Bronchial epithelial cell (primary cell): ENCODE measurements at regions not wholly inside any gene's neighbourhood (a gene's known extent, or its start where the extent isn't known, plus 50 kb on each side); places are given as distances from the start of the nearest gene placed in this dataset.

ENCODE experiments used
- DNase-seq: peaks from one replicate; pipeline ENCODE4 v3.0.0-alpha.2; 2010; ENCODE audit warnings: low read depth
- FAIRE-seq: peaks from 2 replicates; lab custom pipeline; 2011; peaks lifted over from hg19 to GRCh38; lab: Jason Lieb, UNC
- H3K27me3 ChIP-seq: 2 replicates; pipeline ENCODE4 v1.5.1; 2011; ENCODE audit warnings: low read length; ENCODE audit not compliant: control insufficient read depth, insufficient read depth
- H3K36me3 ChIP-seq: 2 replicates; pipeline ENCODE4 v1.5.1; 2011; ENCODE audit warnings: low read length; ENCODE audit not compliant: control insufficient read depth, insufficient read depth
- H3K4me3 ChIP-seq: 2 replicates; pipeline ENCODE4 v1.5.1; 2011; ENCODE audit warnings: mild to moderate bottlenecking, low read depth, low read length, control low read depth
- TF ChIP-seq, protein P1 (sequence below): IDR thresholded peaks from 2 replicates; pipeline ENCODE4 v1.5.1; 2011; ENCODE audit warnings: mild to moderate bottlenecking, moderate library complexity, low read length, control low read depth, inconsistent platforms; ENCODE audit not compliant: insufficient read depth, severe bottlenecking

DNA sequence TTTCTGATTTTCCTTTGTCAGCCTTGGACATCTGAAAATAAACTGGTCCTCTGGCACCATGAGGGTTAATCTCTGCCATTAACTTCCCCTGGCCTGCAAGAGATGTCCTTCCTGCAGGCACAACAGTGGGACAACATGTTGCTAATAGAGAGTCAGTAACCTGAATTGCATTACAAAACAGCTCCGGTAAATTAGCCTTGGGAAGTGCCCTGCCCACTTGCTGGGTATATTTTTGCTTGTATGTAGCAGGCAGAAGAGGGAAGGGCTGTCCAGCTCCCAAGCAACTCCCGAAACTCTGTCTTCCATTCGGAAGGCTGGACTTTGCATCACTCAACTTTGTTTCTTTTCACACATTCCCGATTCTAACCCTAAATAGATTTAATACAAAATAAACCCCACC is 104.4 kb upstream of the ATP8B1 start:
- DNase-seq: no peak
- TF ChIP-seq, protein P1, sequence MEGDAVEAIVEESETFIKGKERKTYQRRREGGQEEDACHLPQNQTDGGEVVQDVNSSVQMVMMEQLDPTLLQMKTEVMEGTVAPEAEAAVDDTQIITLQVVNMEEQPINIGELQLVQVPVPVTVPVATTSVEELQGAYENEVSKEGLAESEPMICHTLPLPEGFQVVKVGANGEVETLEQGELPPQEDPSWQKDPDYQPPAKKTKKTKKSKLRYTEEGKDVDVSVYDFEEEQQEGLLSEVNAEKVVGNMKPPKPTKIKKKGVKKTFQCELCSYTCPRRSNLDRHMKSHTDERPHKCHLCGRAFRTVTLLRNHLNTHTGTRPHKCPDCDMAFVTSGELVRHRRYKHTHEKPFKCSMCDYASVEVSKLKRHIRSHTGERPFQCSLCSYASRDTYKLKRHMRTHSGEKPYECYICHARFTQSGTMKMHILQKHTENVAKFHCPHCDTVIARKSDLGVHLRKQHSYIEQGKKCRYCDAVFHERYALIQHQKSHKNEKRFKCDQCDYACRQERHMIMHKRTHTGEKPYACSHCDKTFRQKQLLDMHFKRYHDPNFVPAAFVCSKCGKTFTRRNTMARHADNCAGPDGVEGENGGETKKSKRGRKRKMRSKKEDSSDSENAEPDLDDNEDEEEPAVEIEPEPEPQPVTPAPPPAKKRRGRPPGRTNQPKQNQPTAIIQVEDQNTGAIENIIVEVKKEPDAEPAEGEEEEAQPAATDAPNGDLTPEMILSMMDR: no peak
- no peak for FAIRE-seq
- H3K36me3 ChIP-seq: no peaks in the 10 kb centered on the region
- H3K4me3 ChIP-seq: no peak overlapping the region
- no peaks in the 10 kb centered on the region for H3K27me3 ChIP-seq

- FAIRE-seq (no peak), DNase-seq (peak; percentile 40)
- TF ChIP-seq, protein P1: peak; percentile 61
- H3K27me3 ChIP-seq: no peaks in the 10 kb centered on the region
- H3K36me3 ChIP-seq: no peaks in the 10 kb centered on the region
- H3K4me3 ChIP-seq: no peak overlapping the region
These were observed 103.7 kb upstream of the ATP8B1 start for GRCh38 chr18:57906852-57907251.

GRCh38 chr18:57904535-57904934 is 101.4 kb upstream of the ATP8B1 start:
- Histone ChIP-seq H3K27me3 (no peaks in the 10 kb centered on the region), H3K4me3 (no peak overlapping the region), H3K36me3 (no peaks in the 10 kb centered on the region)
- no peak for FAIRE-seq
- DNase-seq: no peak
- TF ChIP-seq, protein P1: no peak

- DNase-seq (no peak), FAIRE-seq (no peak)
- TF ChIP-seq, protein P1: no peak
- Histone ChIP-seq H3K36me3 (no peaks in the 10 kb centered on the region), H3K4me3 (no peak overlapping the region), H3K27me3 (no peaks in the 10 kb centered on the region)
These were observed 99.6 kb upstream of the ATP8B1 start for GRCh38 chr18:57902721-57903120.

GRCh38 chr18:57901825-57902589 is 98.9 kb upstream of the ATP8B1 start:
- FAIRE-seq (peak; percentile 98), DNase-seq (peak; percentile 100)
- Histone ChIP-seq H3K4me3 (no peak overlapping the region), H3K27me3 (no peaks in the 10 kb centered on the region), H3K36me3 (no peaks in the 10 kb centered on the region)
- TF ChIP-seq, protein P1: no peak

DNA sequence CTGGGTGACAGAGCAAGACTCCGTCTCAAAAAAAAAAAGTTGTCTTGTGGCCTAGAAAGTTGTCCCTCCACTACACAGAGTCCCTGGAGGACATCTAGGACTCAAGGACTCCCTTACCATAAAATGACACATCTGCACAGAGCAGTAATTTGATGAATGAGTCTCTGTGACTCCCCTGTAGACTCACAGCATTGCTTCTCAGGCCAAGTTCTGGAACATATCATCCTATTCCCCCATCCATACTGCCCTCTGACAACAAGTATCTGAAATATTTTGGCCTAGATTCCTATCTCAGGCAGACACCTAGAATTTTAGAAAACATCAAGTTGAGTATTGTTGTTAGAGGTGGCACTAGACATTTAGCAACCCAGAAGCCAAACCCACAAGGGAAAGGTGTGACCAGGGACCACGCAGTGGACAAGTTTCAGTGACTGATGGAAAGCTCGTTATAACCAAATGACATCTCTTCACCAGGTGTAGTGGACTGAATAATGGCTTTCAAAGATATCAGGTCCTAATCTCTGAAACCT is 97.9 kb upstream of the ATP8B1 start:
- Histone ChIP-seq H3K27me3 (no peaks in the 10 kb centered on the region), H3K36me3 (no peaks in the 10 kb centered on the region), H3K4me3 (no peak overlapping the region)
- DNase-seq (peak; percentile 76), FAIRE-seq (no peak)
- TF ChIP-seq, protein P1: no peak
